ENCODE measurements at regions not wholly inside any gene's neighbourhood (a gene's known extent, or its start where the extent isn't known, plus 50 kb on each side); places are given as distances from the start of the nearest gene placed in this dataset.

GRCh38 chr3:22691856-22692628, 511.1 kb upstream of the UBE2E2 start:
- TF ChIP-seq POLR2A (conservative IDR thresholded peaks at IDR 0.05) = no peak
- no peak for TF ChIP-seq KAT2B (IDR thresholded peaks at IDR 0.05; ENCODE audit: low read depth, low read length)
- TF ChIP-seq KDM1A (IDR thresholded peaks at IDR 0.05) = no peak
- no peak for TF ChIP-seq ATF3 (IDR thresholded peaks at IDR 0.05)
- no peak for TF ChIP-seq ATF3 (CRISPR knock-in tag; conservative IDR thresholded peaks at IDR 0.05)
- no peak for TF ChIP-seq CTCF (IDR thresholded peaks at IDR 0.05 in 2 of 3, conservative IDR thresholded peaks at IDR 0.05 in 1 of 3; ENCODE audit: insufficient read depth in 2 of 3, low read depth in 1 of 3, low read length in 3 of 3)
- no peak for TF ChIP-seq HDAC2 (IDR thresholded peaks at IDR 0.05)
- TF ChIP-seq RHOXF2B (CRISPR knock-in tag; conservative IDR thresholded peaks at IDR 0.05) = no peak
- no peak for TF ChIP-seq ZNF311 (CRISPR knock-in tag; IDR thresholded peaks at IDR 0.05)
